ENCODE measurements at regions not wholly inside any gene's neighbourhood (a gene's known extent, or its start where the extent isn't known, plus 50 kb on each side); places are given as distances from the start of the nearest gene placed in this dataset.

DNA sequence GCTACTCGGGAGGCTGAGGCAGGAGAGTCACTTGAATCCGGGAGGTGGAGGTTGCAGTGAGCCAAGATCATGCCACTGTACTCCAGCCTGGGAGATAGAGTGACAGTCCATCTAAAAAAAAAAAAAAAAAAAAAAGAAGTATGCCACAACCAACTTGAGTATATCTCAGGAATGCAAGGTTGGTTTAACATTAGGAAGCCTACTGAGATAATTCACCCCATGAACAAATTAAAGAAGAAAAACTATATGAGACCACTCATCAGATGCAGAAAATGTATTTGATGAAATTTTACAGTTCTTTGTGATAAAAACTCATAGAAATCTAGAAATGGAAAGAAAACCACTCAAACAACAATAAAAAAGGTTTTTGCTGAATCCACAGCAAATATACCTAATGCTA lies 373.8 kb downstream of the LMO4 start:
- no peak overlapping the region for H3K27ac ChIP-seq
- TF ChIP-seq, protein P1, sequence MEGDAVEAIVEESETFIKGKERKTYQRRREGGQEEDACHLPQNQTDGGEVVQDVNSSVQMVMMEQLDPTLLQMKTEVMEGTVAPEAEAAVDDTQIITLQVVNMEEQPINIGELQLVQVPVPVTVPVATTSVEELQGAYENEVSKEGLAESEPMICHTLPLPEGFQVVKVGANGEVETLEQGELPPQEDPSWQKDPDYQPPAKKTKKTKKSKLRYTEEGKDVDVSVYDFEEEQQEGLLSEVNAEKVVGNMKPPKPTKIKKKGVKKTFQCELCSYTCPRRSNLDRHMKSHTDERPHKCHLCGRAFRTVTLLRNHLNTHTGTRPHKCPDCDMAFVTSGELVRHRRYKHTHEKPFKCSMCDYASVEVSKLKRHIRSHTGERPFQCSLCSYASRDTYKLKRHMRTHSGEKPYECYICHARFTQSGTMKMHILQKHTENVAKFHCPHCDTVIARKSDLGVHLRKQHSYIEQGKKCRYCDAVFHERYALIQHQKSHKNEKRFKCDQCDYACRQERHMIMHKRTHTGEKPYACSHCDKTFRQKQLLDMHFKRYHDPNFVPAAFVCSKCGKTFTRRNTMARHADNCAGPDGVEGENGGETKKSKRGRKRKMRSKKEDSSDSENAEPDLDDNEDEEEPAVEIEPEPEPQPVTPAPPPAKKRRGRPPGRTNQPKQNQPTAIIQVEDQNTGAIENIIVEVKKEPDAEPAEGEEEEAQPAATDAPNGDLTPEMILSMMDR (conservative IDR thresholded peaks at IDR 0.05): no peak
- no peak for TF ChIP-seq ZFX (IDR thresholded peaks at IDR 0.05)

DNA sequence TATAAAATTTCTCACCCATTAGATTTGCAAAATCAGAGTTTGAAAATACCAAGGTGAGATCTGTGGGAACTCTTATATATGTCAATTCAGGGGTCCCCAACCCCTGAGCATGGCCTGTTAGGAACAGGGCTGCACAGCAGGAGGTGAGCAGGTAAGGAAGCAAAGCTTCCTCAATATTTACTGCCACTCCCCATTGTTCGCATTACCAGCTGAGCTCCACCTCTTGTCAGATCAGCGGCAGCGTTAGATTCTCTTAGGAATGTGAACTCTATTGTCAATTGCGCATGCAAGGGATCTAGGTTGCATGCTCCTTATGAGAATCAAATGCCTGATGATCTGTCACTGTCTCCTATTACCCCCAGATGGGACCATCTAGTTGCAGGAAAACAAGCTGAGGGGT lies 376.6 kb downstream of the LMO4 start:
- no peak for TF ChIP-seq ZFX (IDR thresholded peaks at IDR 0.05)
- TF ChIP-seq, protein P1 (conservative IDR thresholded peaks at IDR 0.05): no peak
- no peak overlapping the region for H3K27ac ChIP-seq

DNA sequence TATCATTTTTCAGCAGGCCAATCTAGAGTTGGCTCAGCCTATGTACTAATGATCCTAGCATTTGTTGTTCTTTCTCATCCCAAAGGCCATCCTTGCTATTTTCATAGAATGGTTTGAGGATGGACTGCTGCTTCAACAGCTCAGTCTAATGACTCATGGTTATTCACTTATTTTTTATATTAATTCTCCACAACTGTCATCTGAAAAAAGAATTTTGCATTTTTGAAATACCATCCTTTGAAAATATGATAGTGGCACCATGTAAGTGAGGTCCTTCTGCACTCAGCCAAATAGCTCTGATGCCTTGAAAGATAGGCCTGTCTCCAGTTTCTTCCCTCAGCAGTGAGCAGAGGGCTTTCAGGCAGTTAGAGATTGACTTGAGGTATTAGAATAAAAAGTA lies 377.5 kb downstream of the LMO4 start:
- TF ChIP-seq, protein P1 (conservative IDR thresholded peaks at IDR 0.05): no peak
- TF ChIP-seq ZFX (IDR thresholded peaks at IDR 0.05): no peak
- H3K27ac ChIP-seq: no peak overlapping the region

DNA sequence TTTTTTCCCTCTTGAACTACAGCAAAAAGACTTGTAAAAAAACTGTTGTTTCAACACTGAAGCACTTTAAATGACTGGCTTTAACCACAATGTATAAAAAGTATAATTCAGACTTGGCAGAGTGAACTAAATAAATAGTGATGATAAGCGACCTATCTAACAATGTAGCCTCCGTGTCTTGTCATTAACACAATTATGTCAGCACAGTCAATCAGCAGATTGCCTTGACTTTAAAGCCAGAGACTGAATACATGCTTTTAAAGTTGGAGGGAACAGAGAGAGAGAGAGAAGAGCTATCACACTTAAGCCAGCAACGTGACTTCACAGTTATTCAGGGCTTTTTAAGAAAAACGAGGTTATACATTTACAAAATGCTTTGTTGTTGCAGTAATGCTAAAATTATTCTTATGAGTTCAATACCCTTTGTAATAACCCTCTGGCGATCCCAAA lies 378.1 kb downstream of the LMO4 start:
- no peak overlapping the region for H3K27ac ChIP-seq
- TF ChIP-seq ZFX (IDR thresholded peaks at IDR 0.05): no peak
- TF ChIP-seq, protein P1 (conservative IDR thresholded peaks at IDR 0.05): no peak

DNA sequence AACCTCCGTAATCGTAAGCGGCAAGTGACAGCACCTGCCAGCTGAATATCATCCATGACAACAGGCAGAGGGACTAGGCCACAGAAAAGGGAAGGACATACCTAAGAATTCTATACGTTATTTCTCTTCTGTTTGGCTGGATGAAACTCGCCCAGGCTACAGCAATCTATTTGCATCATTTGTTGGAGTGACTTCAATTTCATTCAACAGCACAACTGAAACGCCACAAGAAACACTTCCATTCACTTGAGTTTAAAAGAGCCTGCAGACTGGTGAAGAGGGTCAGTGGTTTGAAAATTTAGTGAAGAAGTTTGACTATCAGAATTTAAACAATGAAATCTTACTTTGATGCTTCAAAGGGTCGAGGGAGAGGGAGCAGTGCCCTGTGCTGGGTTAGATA lies 378.7 kb downstream of the LMO4 start:
- TF ChIP-seq, protein P1 (conservative IDR thresholded peaks at IDR 0.05): no peak
- TF ChIP-seq ZFX (IDR thresholded peaks at IDR 0.05): no peak
- H3K27ac ChIP-seq: no peak overlapping the region

DNA sequence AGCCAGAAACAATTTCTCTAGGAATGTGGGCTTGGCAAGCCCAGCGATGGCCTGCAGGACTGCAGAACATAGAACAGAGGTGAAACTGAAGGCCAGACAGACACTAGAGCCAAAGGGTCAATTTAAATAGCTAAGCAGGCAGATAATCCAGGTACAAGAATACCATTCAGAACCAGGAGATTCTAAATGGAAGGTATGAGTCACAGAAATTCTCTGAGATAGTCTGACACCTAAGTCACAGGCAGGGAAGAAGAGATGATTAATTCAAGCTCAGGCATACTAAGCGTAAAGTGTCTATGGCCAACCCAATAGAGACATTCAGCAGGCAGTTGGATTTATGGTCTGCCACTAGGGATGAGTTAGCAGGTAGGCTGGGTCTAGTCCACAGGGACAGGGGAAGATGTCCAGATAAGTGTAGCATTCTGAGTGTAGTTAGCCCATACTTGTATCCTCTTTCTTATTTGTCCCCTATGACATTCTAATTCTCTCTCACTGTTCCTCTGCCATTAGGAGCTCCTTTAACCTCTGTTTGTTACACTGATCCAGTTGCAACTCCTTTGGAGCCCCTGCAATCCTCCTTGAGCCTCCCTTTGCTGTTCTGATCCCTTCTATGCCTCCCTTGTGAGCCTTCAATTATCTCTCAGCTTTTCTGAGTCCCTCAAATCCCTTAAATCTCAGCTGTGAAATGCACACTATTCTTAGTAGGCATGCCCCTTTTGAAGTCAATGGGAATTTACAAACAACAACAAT lies 383.8 kb downstream of the LMO4 start:
- TF ChIP-seq, protein P1 (conservative IDR thresholded peaks at IDR 0.05): no peak
- no peak for TF ChIP-seq ZFX (IDR thresholded peaks at IDR 0.05)
- no peak overlapping the region for H3K27ac ChIP-seq

DNA sequence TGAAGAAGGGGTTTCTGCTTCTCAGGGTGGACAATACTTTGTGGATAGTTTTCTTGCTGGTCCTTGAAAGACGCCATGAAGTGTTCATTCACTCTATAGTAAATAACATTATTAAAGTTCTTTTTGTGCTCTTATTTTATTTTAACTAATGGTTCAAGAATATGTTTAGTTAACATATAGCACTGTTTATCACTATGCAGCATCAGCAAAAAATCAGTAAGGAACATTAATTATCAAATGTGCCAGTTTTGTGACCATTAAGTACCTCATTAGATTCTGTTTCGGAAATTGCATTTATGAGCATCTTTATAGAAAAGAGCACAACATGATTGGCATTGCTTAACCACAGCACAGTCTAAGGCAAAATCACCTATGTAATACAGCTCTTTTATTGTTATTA lies 385.6 kb downstream of the LMO4 start:
- H3K27ac ChIP-seq: no peak overlapping the region

More for the DNA sequence above, 385.6 kb downstream of the LMO4 start:
- TF ChIP-seq ZFX (IDR thresholded peaks at IDR 0.05): no peak
- TF ChIP-seq, protein P1 (conservative IDR thresholded peaks at IDR 0.05): no peak

Data from C4-2B (cell line).